PC-3 (cell line): ENCODE measurements at regions not wholly inside any gene's neighbourhood (a gene's known extent, or its start where the extent isn't known, plus 50 kb on each side); places are given as distances from the start of the nearest gene placed in this dataset.

Source experiments
- CTCF ChIP-seq: fragments of 300-600 bp; sonication (generic); conservative IDR thresholded peaks from 2 replicates; pipeline ENCODE4 v1.5.1; 2017; ENCODE audit warnings: antibody characterized with exemption, low read depth, mild to moderate bottlenecking, low read length
- EZH2 ChIP-seq: fragments of 300-600 bp; sonication (generic); IDR thresholded peaks from one replicate; pipeline ENCODE4 v1.6.1; 2017; ENCODE audit warnings: antibody characterized with exemption, mild to moderate bottlenecking, low read length; ENCODE audit not compliant: unreplicated experiment
- EZH2phosphoT487 ChIP-seq: fragments of 300-600 bp; sonication (generic); IDR thresholded peaks from 2 replicates; pipeline ENCODE4 v1.6.1; 2018; ENCODE audit warnings: mild to moderate bottlenecking, antibody characterized with exemption, low read length, borderline replicate concordance

- TF ChIP-seq CTCF (no peak), EZH2 (no peak), EZH2phosphoT487 (no peak)
Measured at GRCh38 chrX:44470816-44471215, 71.8 kb downstream of the FUNDC1 start.
